HG02885 (cell line): ENCODE measurements at regions not wholly inside any gene's neighbourhood (a gene's known extent, or its start where the extent isn't known, plus 50 kb on each side); places are given as distances from the start of the nearest gene placed in this dataset.
"Not testable (repeated sequence)": the region's sequence is repeated elsewhere in the genome, so short reads cannot be mapped to it uniquely, and the experiment has no call there.

ENCODE experiments used
- ATAC-seq: cut with Tn5 transposase; IDR thresholded peaks from one replicate; pipeline ENCODE4 v1.9.1; 2021; ENCODE audit warnings: mild to moderate bottlenecking; ENCODE audit not compliant: unreplicated experiment, poor library complexity

- peak; percentile 92 for ATAC-seq
Observed at GRCh38 chr2:22355816-22356433, 1029.1 kb upstream of the KLHL29 start.

GRCh38 chr2:22359071-22359672 lies 1025.8 kb upstream of the KLHL29 start:
- no peak for ATAC-seq

- no peak for ATAC-seq
Observed at GRCh38 chr2:22360735-22361374, 1024.1 kb upstream of the KLHL29 start.

GRCh38 chr2:22361571-22361970 lies 1023.4 kb upstream of the KLHL29 start:
- ATAC-seq = no peak

GRCh38 chr2:22375096-22375495 lies 1009.9 kb upstream of the KLHL29 start:
- ATAC-seq = no peak

GRCh38 chr2:22377268-22377667 lies 1007.7 kb upstream of the KLHL29 start:
- no peak for ATAC-seq

- ATAC-seq = no peak
Observed at GRCh38 chr2:22382479-22383169, 1002.4 kb upstream of the KLHL29 start.

- ATAC-seq = no peak
Observed at GRCh38 chr2:22397847-22398246, 987.1 kb upstream of the KLHL29 start.

GRCh38 chr2:22403748-22404147 lies 981.2 kb upstream of the KLHL29 start:
- ATAC-seq = no peak

- ATAC-seq = no peak
Observed at GRCh38 chr2:22406625-22407024, 978.4 kb upstream of the KLHL29 start.

- ATAC-seq = no peak
Observed at GRCh38 chr2:22420076-22420475, 964.9 kb upstream of the KLHL29 start.

- ATAC-seq = no peak
Observed at GRCh38 chr2:22442051-22442450, 942.9 kb upstream of the KLHL29 start.

- no peak for ATAC-seq
Observed at GRCh38 chr2:22444281-22444680, 940.7 kb upstream of the KLHL29 start.

- ATAC-seq = no peak
Observed at GRCh38 chr2:22449696-22450095, 935.3 kb upstream of the KLHL29 start.

- ATAC-seq = no peak
Observed at GRCh38 chr2:22450831-22451230, 934.1 kb upstream of the KLHL29 start.

- ATAC-seq = no peak
Observed at GRCh38 chr2:22454826-22455485, 930.0 kb upstream of the KLHL29 start.

- ATAC-seq = no peak
Observed at GRCh38 chr2:22458440-22458839, 926.5 kb upstream of the KLHL29 start.

GRCh38 chr2:22475103-22475502 lies 909.9 kb upstream of the KLHL29 start:
- ATAC-seq = not testable (repeated sequence)

- no peak for ATAC-seq
Observed at GRCh38 chr2:22478329-22478728, 906.6 kb upstream of the KLHL29 start.

GRCh38 chr2:22481486-22482259 lies 903.3 kb upstream of the KLHL29 start:
- no peak for ATAC-seq
